ENCODE measurements at regions not wholly inside any gene's neighbourhood (a gene's known extent, or its start where the extent isn't known, plus 50 kb on each side); places are given as distances from the start of the nearest gene placed in this dataset.

- TF ChIP-seq GATA2 (IDR thresholded peaks at IDR 0.05; ENCODE audit: low read depth, low read length) = no peak
- TF ChIP-seq GATA3 (IDR thresholded peaks at IDR 0.05; ENCODE audit: low read depth, low read length) = no peak
These were observed 120.7 kb upstream of the SPATA31C2 start for GRCh38 chr9:88259001-88259400.

- TF ChIP-seq GATA2 (IDR thresholded peaks at IDR 0.05; ENCODE audit: low read depth, low read length) = no peak
- TF ChIP-seq GATA3 (IDR thresholded peaks at IDR 0.05; ENCODE audit: low read depth, low read length) = no peak
These were observed 120.3 kb upstream of the SPATA31C2 start for GRCh38 chr9:88258601-88259000.

GRCh38 chr9:88258024-88258423 lies 119.7 kb upstream of the SPATA31C2 start:
- no peak for TF ChIP-seq GATA3 (IDR thresholded peaks at IDR 0.05; ENCODE audit: low read depth, low read length)
- no peak for TF ChIP-seq GATA2 (IDR thresholded peaks at IDR 0.05; ENCODE audit: low read depth, low read length)

- TF ChIP-seq GATA3 (IDR thresholded peaks at IDR 0.05; ENCODE audit: low read depth, low read length) (no peak), GATA2 (IDR thresholded peaks at IDR 0.05; ENCODE audit: low read depth, low read length) (no peak)
These were observed 117.9 kb upstream of the SPATA31C2 start for GRCh38 chr9:88256216-88256615.

GRCh38 chr9:88251903-88252302 lies 113.6 kb upstream of the SPATA31C2 start:
- no peak for TF ChIP-seq GATA3 (IDR thresholded peaks at IDR 0.05; ENCODE audit: low read depth, low read length)
- TF ChIP-seq GATA2 (IDR thresholded peaks at IDR 0.05; ENCODE audit: low read depth, low read length) = no peak

GRCh38 chr9:88243736-88244135 lies 105.5 kb upstream of the SPATA31C2 start:
- TF ChIP-seq GATA3 (IDR thresholded peaks at IDR 0.05; ENCODE audit: low read depth, low read length) (no peak), GATA2 (IDR thresholded peaks at IDR 0.05; ENCODE audit: low read depth, low read length) (no peak)

GRCh38 chr9:88242879-88243278 lies 104.6 kb upstream of the SPATA31C2 start:
- TF ChIP-seq GATA3 (IDR thresholded peaks at IDR 0.05; ENCODE audit: low read depth, low read length) (no peak), GATA2 (IDR thresholded peaks at IDR 0.05; ENCODE audit: low read depth, low read length) (no peak)

GRCh38 chr9:88237991-88238571 lies 99.8 kb upstream of the SPATA31C2 start:
- no peak for TF ChIP-seq GATA2 (IDR thresholded peaks at IDR 0.05; ENCODE audit: low read depth, low read length)
- TF ChIP-seq GATA3 (IDR thresholded peaks at IDR 0.05; ENCODE audit: low read depth, low read length) = no peak

- TF ChIP-seq GATA2 (IDR thresholded peaks at IDR 0.05; ENCODE audit: low read depth, low read length) (no peak), GATA3 (IDR thresholded peaks at IDR 0.05; ENCODE audit: low read depth, low read length) (no peak)
These were observed 99.2 kb upstream of the SPATA31C2 start for GRCh38 chr9:88237479-88237961.

- TF ChIP-seq GATA3 (IDR thresholded peaks at IDR 0.05; ENCODE audit: low read depth, low read length) = no peak
- no peak for TF ChIP-seq GATA2 (IDR thresholded peaks at IDR 0.05; ENCODE audit: low read depth, low read length)
These were observed 98.5 kb upstream of the SPATA31C2 start for GRCh38 chr9:88236511-88237478.

- TF ChIP-seq GATA3 (IDR thresholded peaks at IDR 0.05; ENCODE audit: low read depth, low read length) = no peak
- no peak for TF ChIP-seq GATA2 (IDR thresholded peaks at IDR 0.05; ENCODE audit: low read depth, low read length)
These were observed 97.3 kb upstream of the SPATA31C2 start for GRCh38 chr9:88235615-88236014.

- TF ChIP-seq GATA2 (IDR thresholded peaks at IDR 0.05; ENCODE audit: low read depth, low read length) (no peak), GATA3 (IDR thresholded peaks at IDR 0.05; ENCODE audit: low read depth, low read length) (no peak)
These were observed 95.8 kb upstream of the SPATA31C2 start for GRCh38 chr9:88234114-88234513.

GRCh38 chr9:88233091-88233490 lies 94.8 kb upstream of the SPATA31C2 start:
- TF ChIP-seq GATA2 (IDR thresholded peaks at IDR 0.05; ENCODE audit: low read depth, low read length) = no peak

- TF ChIP-seq GATA2 (IDR thresholded peaks at IDR 0.05; ENCODE audit: low read depth, low read length) = no peak
- TF ChIP-seq GATA3 (IDR thresholded peaks at IDR 0.05; ENCODE audit: low read depth, low read length) = no peak
These were observed 92.3 kb upstream of the SPATA31C2 start for GRCh38 chr9:88230612-88231011.

- no peak for TF ChIP-seq GATA2 (IDR thresholded peaks at IDR 0.05; ENCODE audit: low read depth, low read length)
- no peak for TF ChIP-seq GATA3 (IDR thresholded peaks at IDR 0.05; ENCODE audit: low read depth, low read length)
These were observed 91.2 kb upstream of the SPATA31C2 start for GRCh38 chr9:88229434-88229833.

All from SH-SY5Y (cell line).